ENCODE measurements at regions not wholly inside any gene's neighbourhood (a gene's known extent, or its start where the extent isn't known, plus 50 kb on each side); places are given as distances from the start of the nearest gene placed in this dataset.
A peak's percentile ranks its signal among the peaks of the same experiment; 100 is the strongest.

DNA sequence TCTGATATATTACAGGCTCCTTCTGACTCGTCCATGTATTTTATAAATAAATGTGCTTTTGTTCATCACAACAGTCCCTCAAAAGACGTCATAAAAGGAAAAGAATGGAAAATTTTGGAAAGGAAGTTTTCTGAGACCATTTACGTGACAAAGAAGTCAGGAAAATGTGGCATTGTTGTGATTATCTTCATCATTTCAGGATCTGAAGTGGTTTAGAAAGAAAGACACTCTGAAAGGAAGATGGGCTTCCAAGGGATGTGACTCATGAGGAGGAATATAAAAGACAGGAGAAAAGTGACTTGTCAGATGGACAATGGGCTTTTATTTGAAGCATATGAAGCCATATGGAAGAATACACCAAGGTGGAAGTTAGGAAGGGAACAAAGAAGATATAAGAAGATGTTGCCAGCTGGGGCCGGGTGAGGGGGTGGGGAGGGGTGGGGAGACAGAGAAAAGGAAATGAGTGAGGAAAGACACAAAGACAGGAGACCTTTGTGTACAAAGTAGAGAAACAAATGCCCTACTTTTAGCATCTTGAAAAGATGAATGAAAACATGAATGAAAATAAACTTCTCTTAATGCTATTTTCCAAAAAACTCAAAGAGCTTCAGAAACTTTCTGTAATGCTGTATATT lies 190.3 kb upstream of the PREP start (continued):
- TF ChIP-seq, protein P1, sequence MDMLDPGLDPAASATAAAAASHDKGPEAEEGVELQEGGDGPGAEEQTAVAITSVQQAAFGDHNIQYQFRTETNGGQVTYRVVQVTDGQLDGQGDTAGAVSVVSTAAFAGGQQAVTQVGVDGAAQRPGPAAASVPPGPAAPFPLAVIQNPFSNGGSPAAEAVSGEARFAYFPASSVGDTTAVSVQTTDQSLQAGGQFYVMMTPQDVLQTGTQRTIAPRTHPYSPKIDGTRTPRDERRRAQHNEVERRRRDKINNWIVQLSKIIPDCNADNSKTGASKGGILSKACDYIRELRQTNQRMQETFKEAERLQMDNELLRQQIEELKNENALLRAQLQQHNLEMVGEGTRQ (IDR thresholded peaks at IDR 0.05; ENCODE audit: borderline replicate concordance, low read depth, low read length), result no peak
- TF ChIP-seq NFIC (IDR thresholded peaks at IDR 0.05; ENCODE audit: borderline replicate concordance) (peak; percentile 69), MEF2A (IDR thresholded peaks at IDR 0.05; ENCODE audit: borderline replicate concordance, low read depth) (no peak), CHD2 (IDR thresholded peaks at IDR 0.05; ENCODE audit: low read length, partially characterized antibody) (no peak), GATA2 (CRISPR knock-in tag; IDR thresholded peaks at IDR 0.05) (no peak), RCOR1 (IDR thresholded peaks at IDR 0.05; ENCODE audit: low read length) (no peak), FOSL2 (IDR thresholded peaks at IDR 0.05; ENCODE audit: borderline replicate concordance, low read depth) (peak; percentile 76; the same call in 1 of the 2 replicates), CTCF (IDR thresholded peaks at IDR 0.05) (no peak), YY1 (IDR thresholded peaks at IDR 0.05; ENCODE audit: low read depth) (no peak), NRF1 (IDR thresholded peaks at IDR 0.05; ENCODE audit: low read depth, low read length) (no peak)
- TF ChIP-seq, protein P2, sequence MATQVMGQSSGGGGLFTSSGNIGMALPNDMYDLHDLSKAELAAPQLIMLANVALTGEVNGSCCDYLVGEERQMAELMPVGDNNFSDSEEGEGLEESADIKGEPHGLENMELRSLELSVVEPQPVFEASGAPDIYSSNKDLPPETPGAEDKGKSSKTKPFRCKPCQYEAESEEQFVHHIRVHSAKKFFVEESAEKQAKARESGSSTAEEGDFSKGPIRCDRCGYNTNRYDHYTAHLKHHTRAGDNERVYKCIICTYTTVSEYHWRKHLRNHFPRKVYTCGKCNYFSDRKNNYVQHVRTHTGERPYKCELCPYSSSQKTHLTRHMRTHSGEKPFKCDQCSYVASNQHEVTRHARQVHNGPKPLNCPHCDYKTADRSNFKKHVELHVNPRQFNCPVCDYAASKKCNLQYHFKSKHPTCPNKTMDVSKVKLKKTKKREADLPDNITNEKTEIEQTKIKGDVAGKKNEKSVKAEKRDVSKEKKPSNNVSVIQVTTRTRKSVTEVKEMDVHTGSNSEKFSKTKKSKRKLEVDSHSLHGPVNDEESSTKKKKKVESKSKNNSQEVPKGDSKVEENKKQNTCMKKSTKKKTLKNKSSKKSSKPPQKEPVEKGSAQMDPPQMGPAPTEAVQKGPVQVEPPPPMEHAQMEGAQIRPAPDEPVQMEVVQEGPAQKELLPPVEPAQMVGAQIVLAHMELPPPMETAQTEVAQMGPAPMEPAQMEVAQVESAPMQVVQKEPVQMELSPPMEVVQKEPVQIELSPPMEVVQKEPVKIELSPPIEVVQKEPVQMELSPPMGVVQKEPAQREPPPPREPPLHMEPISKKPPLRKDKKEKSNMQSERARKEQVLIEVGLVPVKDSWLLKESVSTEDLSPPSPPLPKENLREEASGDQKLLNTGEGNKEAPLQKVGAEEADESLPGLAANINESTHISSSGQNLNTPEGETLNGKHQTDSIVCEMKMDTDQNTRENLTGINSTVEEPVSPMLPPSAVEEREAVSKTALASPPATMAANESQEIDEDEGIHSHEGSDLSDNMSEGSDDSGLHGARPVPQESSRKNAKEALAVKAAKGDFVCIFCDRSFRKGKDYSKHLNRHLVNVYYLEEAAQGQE (IDR thresholded peaks at IDR 0.05; ENCODE audit: low read depth, low read length), result no peak

DNA sequence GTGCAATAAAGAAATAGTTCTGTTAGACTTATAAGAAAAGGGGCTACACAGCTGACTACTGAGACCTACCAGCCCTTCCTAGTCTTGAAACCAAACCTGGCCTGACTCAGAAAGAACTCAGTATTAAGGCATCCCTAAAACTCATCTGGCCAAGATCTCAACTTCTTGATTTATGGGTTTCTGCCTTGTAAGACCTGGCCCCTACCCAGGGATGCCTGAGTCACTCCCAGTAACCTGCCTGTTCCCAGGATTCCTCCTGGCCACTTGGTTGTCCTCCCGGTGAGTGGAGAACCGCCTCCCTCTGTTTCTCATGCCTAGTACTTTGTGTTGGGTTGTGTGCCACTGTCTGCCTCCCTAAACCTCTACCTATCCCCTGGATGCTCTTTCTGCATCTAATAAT lies 189.4 kb upstream of the PREP start:
- Histone ChIP-seq H3K27ac (ENCODE audit: low read depth in 2 of 2, low read length in 1 of 2) (peak overlapping the region; percentile 87 to 100), H3K9ac (peak overlapping the region; percentile 81), H3K9me3 (no peaks in the 10 kb centered on the region), H3K4me2 (peak overlapping the region; percentile 56; the same call in 1 of the 2 replicates), H3F3A (replicated peaks; ENCODE audit: insufficient read depth) (peaks cover 65% of the 10 kb centered on the region), H3K36me3 (replicated peaks in 1 of 2; ENCODE audit: control insufficient read depth in 1 of 2, insufficient read depth in 2 of 2, low read length in 1 of 2) (no peaks in the 10 kb centered on the region), H3K4me1 (ENCODE audit: control insufficient read depth in 1 of 2, insufficient read depth in 2 of 2, low read depth in 1 of 2, low read length in 1 of 2) (peaks cover 0 to 45% of the 10 kb centered on the region in 2 experiments; a peak in 3 of 4 replicates), H2AFZ (ENCODE audit: low read depth) (no peak overlapping the region), H3K27me3 (ENCODE audit: insufficient read depth) (no peaks in the 10 kb centered on the region), H3K79me2 (ENCODE audit: insufficient read depth) (no peaks in the 10 kb centered on the region), H3K9me2 (no peaks in the 10 kb centered on the region), H3K4me3 (ENCODE audit: low read depth in 2 of 2, low read length in 1 of 2) (0 out of 4 replicates have a peak overlapping the region, but pooled peaks of 1 of the 2 experiments have one; percentile 7), H4K20me1 (ENCODE audit: insufficient read depth) (no peaks in the 10 kb centered on the region)
- DNase-seq, result no peak
- 11% methylated on average over 2 of the region's 2 CpGs for WGBS (ENCODE audit: low lambda C conversion rate)
- ChIA-PET POLR2A (no interaction called here), CTCF (no interaction called here)
- TF ChIP-seq FOXM1 (IDR thresholded peaks at IDR 0.05; ENCODE audit: low read depth) (peak; percentile 86), TCF12 (IDR thresholded peaks at IDR 0.05) (peak; percentile 98), JUND (IDR thresholded peaks at IDR 0.05) (peak; percentile 97), RXRA (IDR thresholded peaks at IDR 0.05; ENCODE audit: borderline replicate concordance, low read depth) (peak; percentile 84; the same call in 1 of the 2 replicates), PBX3 (IDR thresholded peaks at IDR 0.05) (peak; percentile 99), EP300 (IDR thresholded peaks at IDR 0.05; ENCODE audit: borderline replicate concordance in 1 of 2, low read depth in 1 of 2, low read length in 1 of 2) (peak; percentile 24 to 99; a peak in 3 of 4 replicates), POLR2AphosphoS5 (IDR thresholded peaks at IDR 0.05; ENCODE audit: low read depth, low read length) (peak; percentile 68; the same call in 1 of the 2 replicates), NRF1 (IDR thresholded peaks at IDR 0.05; ENCODE audit: low read depth, low read length) (no peak), TEAD4 (IDR thresholded peaks at IDR 0.05; ENCODE audit: borderline replicate concordance, insufficient read depth) (peak; percentile 94), SMC3 (IDR thresholded peaks at IDR 0.05; ENCODE audit: low read depth, low read length) (no peak), CHD2 (IDR thresholded peaks at IDR 0.05; ENCODE audit: low read length, partially characterized antibody) (no peak), FOSL2 (IDR thresholded peaks at IDR 0.05; ENCODE audit: borderline replicate concordance, low read depth) (peak; percentile 96), SIN3A (IDR thresholded peaks at IDR 0.05; ENCODE audit: borderline replicate concordance, low read depth, low read length) (peak; percentile 71; the same call in 1 of the 2 replicates), EZH2phosphoT487 (IDR thresholded peaks at IDR 0.05; ENCODE audit: borderline replicate concordance, low read depth) (no peak), ELF1 (IDR thresholded peaks at IDR 0.05) (peak; percentile 32; the same call in 1 of the 2 replicates), GATA2 (CRISPR knock-in tag; IDR thresholded peaks at IDR 0.05) (no peak), NFIC (IDR thresholded peaks at IDR 0.05; ENCODE audit: borderline replicate concordance) (peak; percentile 99)
- TF ChIP-seq, protein P3, sequence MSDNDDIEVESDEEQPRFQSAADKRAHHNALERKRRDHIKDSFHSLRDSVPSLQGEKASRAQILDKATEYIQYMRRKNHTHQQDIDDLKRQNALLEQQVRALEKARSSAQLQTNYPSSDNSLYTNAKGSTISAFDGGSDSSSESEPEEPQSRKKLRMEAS (IDR thresholded peaks at IDR 0.05; ENCODE audit: low read depth), result peak; percentile 62
